HG02973 (cell line): ENCODE measurements at regions not wholly inside any gene's neighbourhood (a gene's known extent, or its start where the extent isn't known, plus 50 kb on each side); places are given as distances from the start of the nearest gene placed in this dataset.
"Not testable (repeated sequence)": the region's sequence is repeated elsewhere in the genome, so short reads cannot be mapped to it uniquely, and the experiment has no call there.

Experiments
- ATAC-seq: cut with Tn5 transposase; IDR thresholded peaks from one replicate; pipeline ENCODE4 v1.9.1; 2021; ENCODE audit warnings: moderate library complexity; ENCODE audit not compliant: unreplicated experiment

DNA sequence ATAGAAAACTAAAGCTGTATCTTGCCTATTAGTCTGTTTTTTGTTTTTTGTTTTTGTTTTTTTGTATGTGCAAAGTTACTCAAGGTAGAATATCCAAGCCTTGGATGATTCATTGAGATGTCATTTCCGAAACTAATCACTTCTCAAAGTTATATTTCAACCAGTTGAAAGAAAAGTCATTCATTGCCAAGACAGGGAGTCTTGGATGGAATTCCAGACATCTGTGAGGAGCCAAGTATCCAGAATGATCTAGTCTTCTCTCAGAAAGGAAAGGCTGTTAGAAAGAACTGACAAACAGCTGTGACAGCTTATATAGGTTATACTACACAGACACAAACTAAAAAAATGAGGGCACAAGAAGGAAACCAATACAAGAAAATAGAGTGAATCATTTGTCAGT, 141.1 kb upstream of the NDST3 start:
- ATAC-seq: no peak

DNA sequence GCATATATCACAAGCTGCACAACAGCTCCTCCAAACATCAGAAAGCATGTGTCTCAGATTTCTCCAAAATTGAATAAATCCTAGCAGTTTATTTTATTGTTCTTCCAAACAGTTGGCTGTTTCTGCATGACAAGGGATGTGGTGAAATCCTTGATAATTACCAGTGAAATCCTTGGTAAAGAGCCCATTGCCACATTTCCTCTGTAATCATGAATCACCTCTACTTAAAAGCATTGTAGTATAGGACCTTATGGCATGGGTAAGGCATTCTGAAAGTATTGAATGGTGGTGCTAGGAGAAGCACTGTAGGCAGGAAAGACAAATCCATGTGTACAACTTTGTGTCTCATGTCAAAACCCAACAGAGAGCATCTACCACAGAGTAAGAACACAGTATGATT, 135.8 kb upstream of the NDST3 start:
- ATAC-seq: no peak

DNA sequence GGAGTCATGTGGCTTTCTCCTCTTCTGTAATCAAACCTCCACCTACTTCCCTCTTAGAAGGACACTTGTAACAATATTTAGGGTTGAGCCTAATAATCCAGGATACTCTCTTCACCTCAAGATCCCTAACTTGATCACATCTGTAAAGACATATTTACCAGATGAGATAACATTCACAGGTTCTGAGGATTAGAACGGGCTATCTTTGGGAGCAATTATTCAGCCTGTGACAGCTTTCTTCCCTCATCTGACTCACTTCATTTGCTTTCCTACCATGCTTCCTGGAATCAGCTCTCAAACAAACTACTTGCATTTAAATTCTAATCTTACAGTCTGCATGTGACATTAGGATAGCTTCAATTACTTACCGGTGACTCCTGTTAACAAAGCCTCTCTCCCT, 133.5 kb upstream of the NDST3 start:
- no peak for ATAC-seq

GRCh38 chr4:117907646-117908045, 126.6 kb upstream of the NDST3 start:
- no peak for ATAC-seq

DNA sequence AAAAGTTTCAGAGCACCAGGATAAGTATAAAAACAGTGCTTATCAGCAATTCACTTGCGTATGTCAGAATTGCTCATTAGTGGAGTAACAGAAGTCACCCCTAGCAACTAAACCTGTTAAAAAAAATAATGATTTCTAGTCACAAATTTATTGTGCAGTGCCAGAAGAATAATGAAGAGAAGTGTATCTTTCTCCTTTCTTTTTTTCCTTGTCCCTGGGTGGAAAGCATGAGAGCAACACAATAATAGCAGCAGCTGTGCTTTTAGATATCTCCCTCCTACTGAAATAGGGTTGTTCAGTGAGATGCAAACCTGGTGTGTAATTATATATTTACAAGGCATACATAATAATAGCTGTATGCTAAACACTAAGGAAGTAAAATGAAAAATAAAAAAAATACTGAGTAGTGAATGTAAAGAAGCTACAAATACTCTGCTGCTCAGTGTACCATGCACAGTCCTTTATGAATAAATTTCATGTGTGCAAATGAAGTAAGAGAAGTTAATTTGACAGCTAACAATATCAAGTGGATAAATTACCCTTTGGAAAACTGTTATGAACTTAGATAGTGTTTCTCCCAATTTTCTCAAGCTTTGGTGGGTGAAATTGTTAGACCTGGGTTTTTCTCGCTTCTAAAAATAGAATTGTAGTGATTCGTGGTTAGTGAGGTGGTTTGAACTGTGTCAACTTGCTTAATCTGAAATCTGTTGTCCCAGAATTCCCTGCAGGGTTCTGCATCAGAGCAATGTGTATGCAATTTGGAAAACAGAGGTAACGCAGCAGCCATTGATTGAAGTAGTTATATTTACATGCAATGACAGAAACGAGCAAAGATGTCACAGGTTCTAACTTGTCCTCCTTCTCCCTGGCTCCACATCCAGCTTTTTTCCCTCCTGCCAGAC, 125.7 kb upstream of the NDST3 start:
- no peak for ATAC-seq

- ATAC-seq: no peak
Measured at GRCh38 chr4:117916728-117917127, 117.6 kb upstream of the NDST3 start.

GRCh38 chr4:117922311-117922710, 112.0 kb upstream of the NDST3 start:
- ATAC-seq: not testable (repeated sequence)

GRCh38 chr4:117927823-117928222, 106.5 kb upstream of the NDST3 start:
- not testable (repeated sequence) for ATAC-seq

GRCh38 chr4:117941611-117942010, 92.7 kb upstream of the NDST3 start:
- no peak for ATAC-seq

DNA sequence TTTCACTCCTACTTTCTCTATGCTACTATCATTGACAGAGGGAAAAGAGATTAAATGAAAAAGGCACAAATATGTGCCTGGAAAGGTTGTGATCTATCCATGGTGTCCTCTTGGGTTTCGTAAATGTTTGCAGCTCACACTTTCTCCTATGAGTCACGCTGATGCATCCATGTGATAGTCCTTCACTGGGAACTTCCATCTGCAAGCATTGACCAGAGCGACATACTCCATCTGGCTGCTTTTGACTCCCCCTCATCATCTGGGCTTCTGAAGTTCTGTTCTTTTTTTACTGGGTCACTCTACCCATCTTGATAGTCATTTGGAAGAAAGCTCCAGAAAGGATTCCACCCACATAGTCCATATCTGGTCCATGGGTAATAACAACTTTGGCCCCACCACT, 84.7 kb upstream of the NDST3 start:
- ATAC-seq: no peak

- no peak for ATAC-seq
Measured at GRCh38 chr4:117957571-117957970, 76.7 kb upstream of the NDST3 start.

DNA sequence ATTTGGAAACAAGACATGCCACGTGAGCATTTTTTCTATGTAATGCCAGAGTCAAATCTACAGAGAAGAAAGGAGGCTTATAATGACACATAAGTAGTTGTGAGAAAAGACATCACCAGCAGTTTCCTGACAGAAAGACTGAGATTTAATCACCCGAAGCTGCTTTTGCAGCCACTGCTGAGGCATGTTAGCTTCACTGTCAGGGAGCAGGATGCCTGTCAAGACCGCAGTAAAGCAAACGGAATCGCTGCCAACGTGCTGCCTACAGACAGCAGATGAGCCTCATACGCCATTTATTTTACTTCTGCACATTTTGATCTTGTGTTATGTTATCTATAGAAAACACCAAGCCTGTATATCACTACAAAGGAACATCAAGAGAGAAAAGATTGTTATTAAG, 68.7 kb upstream of the NDST3 start:
- ATAC-seq: no peak

DNA sequence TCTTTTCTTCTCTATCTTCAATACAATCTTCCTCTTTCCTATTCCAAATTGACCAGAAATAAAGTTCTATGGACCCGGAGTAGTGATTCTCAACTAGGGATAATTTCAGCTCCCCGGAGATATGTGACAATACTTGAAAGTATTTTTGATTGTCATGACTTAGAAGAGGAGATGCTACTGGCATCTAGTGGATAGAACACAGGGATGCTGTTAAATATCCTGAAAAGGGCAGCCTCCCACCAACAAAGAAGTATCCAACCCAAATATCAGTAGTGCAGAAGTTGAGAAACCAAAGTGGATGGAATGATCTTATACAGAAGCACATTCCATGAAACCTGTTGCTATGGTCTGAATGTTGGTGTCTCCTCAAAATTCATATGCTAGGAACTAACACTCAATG, 65.7 kb upstream of the NDST3 start:
- ATAC-seq: no peak

GRCh38 chr4:117971403-117971802, 62.9 kb upstream of the NDST3 start:
- ATAC-seq: no peak

DNA sequence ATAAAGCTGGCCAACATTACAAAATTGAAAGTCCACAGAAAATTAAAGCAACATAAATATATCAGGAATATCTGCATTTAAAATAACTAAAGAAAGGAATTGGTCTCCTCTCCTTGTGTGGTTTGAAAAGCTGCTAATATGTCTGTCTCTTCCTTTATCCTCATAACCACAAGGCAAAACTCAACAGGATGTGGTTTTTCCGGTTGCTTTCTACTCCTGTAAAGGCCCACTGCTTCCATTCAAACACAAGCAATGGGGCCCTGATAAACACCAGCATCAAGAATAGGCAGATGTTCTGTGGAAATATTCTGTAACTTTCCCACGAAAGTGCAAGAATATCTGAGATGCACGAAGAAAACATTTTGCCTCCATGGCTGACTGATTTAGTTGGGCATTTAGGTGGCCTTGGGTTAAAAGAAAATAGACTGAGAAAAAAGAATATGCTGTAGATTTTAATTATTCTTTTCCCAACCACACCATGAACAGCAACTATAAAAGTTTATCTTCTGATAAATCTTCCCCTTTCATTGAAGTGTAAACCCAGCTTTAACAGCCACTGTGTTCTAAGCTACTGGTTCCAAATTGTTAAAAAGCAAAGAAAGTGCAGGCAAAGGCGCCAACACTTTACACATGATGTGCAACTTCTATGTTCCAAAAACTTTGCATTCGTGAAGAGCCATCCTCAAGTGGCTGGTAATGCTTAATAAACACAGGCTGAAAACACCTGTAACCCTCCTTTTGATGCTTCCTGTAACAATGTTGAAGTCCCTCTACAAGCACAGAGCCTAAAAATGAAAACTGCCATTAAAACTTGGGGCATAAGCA, 50.5 kb upstream of the NDST3 start:
- no peak for ATAC-seq

DNA sequence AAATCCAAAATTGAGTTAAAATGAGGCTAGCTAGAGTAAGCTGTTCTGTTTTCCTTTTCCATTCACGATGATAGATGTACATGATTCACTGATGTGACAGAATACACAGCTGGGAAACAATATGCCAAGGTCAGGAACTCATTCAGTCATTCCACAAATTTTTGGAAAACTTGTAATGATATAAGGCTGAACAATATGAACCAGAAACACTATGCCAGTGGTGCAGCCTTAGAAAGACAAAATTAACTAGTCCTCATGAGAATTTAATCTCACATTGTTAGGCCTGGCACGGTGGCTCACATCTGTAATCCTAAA, 50.0 kb upstream of the NDST3 start:
- no peak for ATAC-seq
